ENCODE measurements at regions not wholly inside any gene's neighbourhood (a gene's known extent, or its start where the extent isn't known, plus 50 kb on each side); places are given as distances from the start of the nearest gene placed in this dataset.
"Not testable (repeated sequence)": the region's sequence is repeated elsewhere in the genome, so short reads cannot be mapped to it uniquely, and the experiment has no call there.

DNA sequence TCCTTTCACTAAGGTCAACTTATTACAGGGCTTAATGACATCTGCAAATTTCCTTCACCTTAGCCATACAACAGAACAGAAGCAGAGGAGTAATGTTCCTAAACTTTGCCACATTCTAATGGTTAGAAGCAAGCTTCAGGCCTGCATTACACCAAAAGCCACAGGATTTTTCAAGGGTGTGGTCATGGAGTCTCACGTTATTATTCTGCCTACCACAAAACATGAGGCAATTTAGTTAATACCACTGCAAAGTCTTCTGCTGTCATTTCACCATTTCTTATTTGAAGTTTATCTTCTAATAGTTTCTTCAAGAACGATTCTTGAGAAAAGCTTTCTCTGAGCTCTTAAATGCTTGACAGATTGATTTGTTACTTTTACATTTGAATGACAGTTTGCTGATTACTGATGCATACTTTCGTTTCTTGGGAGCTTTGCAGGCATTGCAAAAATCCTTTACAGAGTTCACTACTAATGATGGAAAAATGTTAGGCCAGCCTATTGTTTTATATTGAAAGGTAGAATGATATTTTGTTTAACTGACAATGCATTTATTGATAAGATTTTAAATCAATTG is 1257.1 kb downstream of the NSUN3 start:
- no peak for DNase-seq

DNA sequence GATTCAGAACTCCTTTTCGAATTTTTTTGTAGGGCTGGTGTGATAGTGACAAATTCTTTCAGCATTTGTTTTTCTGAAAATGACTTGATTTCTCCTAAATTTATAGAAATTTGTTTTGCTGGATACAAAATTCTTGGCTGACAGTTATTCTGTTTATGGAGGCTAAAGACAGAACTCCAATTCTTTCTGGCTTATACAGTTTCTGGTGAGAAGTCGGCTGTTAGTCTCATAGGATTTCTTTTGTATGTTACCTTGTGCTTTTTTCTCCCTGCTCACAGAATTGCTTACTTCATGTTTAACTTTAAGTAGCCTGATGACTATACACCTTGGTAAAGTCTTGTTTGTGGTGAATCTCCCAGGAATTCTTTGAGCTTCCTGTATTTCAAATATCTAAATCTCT is 1264.6 kb downstream of the NSUN3 start:
- DNase-seq, result no peak

DNA sequence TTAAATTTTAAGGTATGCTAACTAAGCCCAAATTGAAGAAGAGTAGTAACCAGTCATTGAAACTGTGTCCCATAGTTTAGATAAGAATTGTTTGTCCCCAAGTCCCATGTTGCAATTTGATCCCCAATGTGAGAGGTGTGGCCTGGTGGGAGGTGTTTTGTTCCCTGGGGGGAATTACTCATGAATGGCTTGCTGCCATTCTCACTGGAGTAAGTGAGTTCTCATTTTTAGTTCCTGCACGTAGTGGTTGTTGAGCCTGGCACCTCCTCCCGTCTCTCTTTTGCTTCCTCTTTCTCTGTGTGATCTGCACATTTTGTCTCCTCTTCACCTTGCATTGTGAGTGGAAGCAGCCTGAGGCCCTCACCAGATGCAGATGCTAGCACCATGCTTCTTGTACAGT is 1271.0 kb downstream of the NSUN3 start:
- no peak for DNase-seq

DNA sequence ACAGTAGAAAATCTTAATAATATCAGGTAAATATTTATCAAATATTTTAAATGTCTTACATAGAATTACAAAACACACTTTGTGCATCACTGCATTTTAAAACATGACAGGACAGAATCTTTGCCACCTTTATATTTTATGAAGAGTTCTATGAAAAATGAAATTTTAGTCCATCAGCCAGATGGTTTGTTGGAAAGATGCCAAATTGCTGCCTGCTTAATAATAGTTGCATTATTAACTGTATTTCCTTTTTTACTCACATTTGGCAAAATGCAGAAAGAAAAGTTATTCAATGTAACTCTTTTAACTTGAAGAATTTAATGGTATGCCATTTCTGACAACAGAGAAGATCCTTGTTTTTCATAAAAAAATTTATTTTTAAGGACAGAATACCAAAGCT is 1271.6 kb downstream of the NSUN3 start:
- DNase-seq, result no peak

DNA sequence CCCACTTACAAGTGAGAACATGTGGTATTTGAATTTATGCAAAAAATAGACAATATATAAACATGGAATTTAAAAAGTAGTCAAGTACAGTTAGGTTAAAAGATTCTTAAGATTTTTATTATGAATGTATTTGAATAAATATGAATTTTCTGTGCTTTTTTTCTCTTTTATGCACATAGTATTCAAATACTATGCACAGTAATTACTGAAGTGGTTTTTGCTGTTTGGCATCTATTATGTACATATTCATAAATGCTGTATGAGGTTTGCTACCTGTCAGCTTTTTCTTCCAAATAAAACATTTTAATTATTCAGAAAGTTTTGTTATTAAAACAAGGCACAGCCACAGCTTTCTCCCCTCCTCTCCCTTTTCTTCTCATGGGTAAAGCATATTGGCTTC is 1272.7 kb downstream of the NSUN3 start:
- DNase-seq, result no peak

DNA sequence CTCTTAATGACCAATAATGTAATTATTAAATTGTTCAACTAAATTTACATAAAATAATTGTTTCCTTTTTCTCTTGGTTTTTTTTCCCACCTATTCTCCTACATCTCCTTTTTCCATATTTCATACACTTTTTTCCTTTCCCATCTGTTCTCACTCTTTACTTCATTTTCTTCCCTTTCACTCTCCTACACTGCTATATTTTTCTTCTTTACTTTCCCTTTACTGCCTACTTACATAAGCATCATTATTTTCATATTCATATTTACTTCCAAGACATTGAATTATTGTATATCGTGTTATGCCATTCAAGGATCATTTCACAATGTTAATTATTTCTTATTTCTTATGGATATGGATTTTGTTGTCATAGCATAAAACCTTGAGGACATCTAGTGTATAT is 1275.6 kb downstream of the NSUN3 start:
- DNase-seq, result no peak

DNA sequence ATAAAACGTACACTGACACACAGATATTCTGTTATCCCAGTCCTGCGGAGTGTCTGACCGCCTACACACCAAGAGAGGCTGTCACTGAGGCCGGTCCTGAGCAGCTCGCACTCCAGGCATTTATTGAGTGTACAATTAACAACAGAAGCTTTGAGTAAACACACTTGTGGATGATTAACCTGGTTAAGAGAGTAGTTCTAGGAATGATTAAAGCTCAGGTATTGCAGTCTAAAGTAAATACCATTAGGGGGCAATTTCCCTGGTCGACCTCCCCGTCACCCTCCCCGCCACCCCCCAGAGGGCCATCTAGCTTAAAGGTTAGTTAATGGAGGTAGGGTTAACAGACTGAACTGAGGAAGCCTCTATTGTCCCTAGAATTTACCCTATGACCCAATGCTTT is 1278.5 kb downstream of the NSUN3 start:
- DNase-seq, result no peak

DNA sequence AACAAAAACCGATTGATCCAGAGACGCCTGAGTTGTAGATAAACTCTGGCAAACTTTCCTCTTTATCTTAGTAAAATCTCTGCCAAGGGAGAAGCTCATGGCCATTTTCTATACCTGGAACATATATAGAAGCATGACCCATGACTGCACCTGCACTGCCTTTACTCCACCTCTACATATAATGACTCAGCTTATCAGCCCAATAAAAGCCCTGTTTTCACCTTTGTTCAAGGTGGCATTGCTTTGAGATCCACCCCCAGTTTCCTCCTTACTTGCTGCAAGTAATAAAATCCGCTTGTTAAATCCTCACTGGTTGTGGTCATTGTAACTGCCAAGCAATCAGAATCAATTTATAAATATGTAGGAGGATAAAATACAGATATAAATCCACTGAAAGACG is 1280.4 kb downstream of the NSUN3 start:
- DNase-seq, result no peak

DNA sequence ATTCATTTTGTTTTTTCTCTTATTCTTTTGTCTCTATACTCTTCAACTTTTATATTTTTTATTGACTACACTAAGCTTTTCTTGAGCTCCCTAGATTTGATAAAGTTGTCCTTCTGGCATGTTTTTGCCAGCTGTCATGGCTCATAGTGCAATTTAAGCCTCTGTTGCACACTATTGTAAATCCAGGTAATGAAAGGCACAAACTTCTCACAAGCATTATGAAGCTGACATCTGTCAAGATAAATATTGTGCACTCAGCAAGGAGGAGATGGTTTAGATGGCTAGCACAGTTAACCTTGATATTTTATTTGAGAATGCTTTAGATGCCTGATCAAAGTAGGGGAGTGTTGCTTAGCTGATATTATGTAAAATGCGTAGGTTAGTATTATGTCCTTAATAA is 1280.9 kb downstream of the NSUN3 start:
- no peak for DNase-seq

DNA sequence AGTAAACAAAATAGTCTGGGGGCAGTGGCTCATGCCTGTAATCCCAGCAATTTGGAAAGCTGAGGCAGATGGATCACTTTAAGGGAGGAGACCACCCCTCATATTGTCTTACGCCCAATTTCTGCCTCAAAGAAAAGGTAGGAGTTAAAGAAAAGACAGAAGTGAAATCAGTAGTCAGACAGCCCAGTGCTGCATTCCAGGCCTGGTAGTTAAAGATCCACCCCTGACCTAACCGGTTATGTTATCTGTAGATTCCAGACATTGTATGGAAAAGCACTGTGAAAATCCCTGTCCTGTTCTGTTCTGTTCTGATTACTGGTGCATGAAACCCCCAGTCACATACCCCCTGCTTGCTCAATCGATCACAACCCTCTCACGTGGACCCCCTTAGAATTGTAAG is 1285.1 kb downstream of the NSUN3 start:
- DNase-seq, result not testable (repeated sequence)

DNA sequence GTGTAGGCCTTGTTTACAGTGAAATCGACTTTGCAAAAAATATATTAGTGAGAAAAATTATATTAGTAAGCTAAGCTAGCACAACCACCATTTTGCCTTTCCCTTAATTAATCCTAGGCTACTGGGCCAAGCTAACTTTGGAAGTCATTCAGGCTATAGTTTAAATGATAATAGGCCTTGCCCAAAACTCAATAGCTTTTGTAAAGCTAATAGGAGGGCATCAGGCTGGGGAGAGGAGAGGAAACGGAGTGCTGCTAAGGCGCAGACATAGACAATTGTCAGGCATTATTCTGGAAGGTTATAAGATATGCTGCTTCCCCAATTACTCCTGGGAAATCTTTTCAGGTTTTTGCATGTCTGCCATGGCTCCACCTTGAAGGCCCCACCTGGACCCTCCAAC is 1286.0 kb downstream of the NSUN3 start:
- no peak for DNase-seq

DNA sequence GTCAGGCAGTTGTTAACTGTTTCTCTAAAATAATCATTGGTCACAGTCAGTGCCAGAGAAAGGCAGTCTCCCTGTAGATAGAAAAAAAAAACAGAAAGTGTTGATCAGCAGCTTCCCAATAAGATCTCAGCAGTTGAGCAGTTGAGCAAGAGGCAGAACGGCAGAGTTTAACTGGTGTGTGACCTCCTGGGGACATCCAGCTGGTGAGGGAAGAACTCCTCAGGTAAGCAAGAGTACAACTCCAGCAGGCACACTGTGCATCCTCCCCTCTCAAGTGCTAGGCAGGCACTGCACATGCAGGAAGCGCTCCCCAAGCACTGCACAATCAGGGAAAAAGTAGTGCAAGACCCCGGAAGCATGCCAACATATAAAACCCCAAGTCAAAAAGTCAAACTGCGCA is 1287.2 kb downstream of the NSUN3 start:
- no peak for DNase-seq

DNA sequence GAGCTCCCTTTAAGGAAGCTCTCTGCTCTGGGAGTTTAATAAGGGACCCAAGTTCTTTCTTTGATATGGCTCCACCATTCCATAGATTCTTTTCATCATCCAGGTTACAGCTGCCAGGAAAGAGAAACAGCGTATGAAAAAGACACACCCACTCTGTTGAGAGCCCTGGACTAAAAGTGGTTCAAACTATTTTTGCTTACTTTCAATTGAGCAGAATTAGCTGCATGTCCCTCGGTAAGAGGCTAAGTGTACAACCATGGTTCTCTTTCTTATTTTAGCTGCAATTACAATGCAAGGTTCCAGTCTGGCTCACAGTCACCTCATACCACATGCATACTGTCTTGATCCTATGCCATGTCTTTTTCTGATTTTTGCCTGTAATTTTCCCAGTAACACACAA is 1288.3 kb downstream of the NSUN3 start:
- DNase-seq, result no peak

DNA sequence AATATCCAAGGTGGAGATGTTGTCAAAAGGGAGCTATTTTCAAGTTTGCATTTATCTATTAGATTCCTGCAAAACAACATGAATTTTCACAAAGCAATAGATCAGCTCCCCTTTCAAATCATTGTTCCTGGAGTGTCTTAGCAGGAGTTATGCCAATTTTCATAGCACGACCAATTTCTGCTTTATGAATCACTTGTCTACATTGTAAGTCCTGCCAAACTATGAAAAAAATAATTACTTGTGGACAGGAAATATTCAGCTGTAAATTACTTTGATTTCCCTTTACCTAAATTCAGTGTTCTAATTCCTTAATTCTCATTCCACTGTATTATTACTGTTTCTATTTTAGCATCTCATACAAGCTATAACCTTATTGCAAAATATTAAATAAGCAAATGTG is 1289.6 kb downstream of the NSUN3 start:
- no peak for DNase-seq

DNA sequence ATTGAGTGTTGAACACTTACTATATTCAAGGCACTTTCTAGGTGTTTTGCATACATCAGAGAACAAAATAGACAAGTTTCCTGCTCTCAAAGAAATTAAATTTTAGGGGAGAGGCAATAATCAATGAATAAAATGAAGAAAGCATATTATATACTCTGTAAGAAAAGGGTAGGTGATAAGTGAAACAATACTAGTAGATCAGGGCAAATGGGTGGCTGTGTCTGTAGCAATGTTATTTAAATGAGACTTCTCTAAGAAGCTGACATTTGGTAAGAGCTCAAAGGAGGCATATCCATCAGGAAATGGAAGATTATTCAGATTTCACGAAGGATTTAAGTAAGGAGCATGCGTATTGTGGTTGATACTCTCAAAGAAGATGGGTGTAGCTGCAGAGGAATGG is 1291.6 kb downstream of the NSUN3 start:
- no peak for DNase-seq

DNA sequence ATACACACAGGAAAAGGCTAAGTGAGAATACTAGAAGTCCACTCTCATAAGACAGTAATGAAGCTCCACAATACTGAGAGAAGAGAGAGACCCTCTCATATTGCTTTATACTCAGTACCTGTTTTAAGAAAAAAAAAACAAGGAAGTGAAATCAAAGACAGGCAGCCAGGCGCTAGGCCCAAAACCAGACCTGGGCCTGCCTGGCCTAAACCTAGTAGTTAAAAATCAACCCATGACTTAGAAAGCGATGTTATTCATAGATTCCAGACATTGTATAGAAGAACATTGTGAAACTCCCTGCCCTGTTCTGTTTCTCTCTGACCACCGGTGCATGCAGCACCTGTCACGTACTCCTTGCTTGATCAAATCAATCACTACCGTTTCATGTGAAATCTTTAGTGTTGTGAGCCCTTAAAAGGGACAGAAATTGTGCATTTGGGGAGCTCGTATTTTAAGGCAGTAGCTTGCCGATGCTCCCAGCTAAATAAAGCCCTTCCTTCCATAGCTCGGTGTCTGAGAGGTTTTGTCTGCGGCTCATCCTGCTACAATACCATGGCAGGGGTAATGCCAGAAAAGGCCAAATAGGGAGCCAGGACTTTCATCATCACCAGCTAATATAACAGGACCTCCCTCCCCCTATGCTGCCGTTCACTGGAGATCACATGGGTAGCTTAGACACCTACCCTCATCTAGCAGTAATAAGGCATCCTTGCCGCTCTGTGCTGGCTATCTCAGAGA is 1294.1 kb downstream of the NSUN3 start:
- no peak for DNase-seq

DNA sequence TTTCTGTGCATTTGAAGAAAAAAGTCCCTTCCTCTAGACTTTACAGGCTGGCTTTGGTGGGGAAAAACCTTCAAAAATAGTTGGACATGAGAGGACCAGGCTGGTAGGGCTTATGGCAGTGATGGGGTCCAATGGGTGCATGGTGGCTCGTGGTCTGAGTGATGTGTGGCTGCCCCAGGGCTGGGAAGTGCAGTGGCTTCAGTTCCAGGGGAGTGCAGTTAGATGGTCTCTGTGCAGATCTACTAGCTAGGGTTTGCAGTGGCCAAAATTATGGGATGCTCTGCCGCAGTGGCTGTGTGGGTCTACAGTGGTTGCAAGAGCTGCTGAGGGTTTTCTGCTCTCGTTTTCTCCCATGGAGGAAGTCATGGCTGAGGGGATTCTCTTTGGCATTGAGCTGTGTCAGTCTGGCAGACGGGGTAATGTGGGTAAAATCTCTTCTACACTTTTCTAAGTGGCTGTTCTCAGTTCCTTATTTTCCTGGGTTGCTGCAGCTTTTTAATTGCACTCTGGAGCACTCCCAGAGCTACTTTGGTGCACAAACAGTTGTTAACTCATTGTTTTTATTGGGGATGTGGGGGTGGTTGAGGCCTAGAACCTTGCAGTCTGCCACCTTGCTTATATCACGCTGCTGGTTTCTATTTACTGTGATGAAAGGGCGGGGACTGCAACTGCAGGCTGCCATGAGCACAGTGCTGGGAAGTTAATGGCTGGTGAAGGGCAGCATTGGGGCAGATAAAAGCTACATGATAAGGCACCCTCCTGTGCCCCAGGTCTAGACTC is 1324.6 kb downstream of the NSUN3 start:
- no peak for DNase-seq

DNA sequence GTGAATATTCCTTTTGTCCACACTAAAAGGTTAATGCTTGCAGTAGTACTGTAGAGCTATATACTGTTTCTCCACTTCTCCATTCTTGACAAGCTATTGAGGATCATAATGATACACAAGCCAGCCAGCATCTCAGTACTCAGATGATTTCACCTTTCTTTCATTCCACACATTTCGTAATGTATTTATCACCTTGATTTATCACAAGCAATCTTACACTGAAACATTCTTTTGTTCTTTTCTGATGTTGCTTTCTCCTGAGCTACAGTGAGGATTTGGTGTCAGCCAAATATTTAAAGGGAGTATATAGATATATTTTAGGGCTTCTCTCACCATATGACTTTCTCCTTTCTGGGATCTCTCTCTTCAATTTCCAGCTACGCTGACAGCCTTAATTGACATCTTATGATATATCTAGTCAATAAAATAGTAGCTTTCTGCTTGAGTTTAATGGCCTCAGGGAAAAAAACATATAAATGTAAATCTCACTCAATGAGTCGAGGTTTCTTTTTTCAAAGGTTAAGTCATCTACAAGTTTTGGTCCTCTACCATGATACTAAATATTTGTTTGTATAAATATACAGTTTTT is 1327.0 kb downstream of the NSUN3 start:
- DNase-seq, result no peak

DNA sequence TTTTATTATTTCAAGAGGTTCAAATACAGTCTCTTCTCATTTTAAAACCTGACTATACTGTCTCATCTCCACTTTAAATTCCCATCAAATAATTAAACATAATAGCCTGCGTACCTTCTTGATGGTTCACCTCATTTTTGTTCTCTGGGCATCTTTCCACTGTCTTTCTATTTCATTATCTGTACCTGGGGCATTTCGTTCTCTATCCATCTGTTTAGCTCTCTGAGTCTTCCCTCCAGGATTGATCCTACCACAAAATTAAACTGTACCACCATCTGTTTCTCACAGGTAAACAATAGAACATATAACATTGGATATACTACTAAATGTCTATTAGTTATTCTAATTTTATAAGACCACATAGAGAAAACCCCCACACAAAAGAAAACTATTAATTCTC is 1331.4 kb downstream of the NSUN3 start:
- no peak for DNase-seq

DNA sequence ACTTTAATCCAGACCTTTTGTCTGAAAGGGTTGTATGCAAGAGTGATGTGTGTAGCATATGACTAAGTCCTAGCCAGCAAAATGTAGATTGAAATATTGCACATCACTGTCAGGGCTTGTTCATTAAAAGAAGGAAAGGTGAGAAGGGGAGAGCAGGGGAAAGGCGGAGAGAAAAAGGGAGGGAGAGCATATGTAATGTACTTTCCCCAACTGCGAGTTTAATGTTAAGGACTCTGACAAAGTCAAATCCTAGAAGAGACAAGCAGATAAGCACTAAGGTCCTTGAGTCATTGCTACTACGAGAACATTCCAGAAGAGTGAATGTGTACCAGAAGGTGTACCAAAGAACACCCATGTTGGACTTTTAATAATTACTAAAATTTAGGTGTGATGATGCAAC is 1336.7 kb downstream of the NSUN3 start:
- DNase-seq, result no peak

DNA sequence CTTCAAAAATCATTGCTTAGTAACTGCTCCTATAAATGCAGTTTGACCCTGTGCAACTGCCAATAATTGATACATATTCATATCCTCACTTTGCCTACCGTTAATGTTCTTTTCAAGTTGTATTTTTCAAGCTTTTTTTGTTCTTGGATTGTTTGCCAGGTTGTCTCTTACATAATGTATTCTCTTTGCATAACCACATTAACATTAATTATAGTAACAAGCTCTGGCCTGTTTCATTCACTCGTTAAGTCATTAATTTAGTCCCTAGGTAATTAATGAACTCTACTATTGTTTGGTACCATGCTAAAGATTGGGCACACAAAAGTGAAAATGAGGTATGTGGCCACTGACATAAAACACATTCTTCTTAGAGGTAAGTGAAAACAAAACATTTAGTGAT is 1338.8 kb downstream of the NSUN3 start:
- DNase-seq, result no peak

DNA sequence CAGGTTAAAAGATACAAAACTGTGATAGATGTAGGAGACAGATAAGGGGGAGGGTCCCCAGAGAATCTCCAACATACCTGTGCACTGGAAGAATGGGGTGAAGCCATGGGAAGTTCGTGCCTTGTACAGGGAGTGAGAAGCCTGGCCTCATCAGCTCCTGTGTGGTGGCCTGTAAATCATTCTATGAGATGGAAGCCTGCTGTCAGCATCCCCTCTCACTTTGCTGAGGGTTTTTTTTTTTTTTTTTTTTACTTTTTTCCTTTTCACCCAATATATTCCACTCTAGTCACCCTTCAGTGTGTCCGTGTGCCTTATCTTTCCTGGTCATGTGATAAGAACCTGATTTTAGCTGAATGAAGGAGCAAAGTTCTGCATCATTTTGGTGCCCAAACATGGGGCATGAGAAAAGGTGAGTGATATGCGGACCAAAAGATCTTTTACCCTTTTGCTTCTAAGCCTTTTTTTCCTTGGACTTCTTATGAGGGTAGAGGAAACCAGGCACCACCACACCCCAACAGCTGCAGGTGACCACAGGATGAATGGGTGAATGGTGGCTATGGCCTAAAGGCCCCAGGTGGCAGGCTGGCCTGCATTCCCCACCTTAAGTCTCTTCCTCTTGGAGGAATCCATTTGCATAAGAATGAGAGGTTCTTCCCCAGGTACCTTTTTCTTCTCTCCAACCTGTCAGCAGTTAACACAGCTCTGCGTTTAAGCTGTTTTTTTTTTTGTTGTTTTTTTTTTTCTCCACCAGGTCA is 1345.0 kb downstream of the NSUN3 start:
- no peak for DNase-seq

DNA sequence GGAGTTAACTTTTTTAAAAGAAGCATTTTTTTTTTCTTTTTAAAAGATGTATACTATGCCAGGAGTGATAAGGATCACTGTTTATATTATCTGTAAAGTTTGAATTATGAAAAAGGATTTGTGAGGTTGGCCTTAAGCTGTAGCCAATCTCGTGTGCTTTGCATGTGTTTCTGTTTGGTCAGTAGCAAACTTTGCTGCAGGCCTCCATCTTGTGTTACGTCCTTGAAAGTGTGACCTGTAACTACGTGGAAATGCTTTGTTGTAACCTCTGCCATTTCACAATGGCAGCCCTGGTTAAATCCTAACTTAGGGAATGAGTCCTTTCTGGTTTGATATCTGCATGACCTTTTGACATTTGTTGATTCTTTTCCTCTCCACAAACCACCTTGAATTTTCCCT is 1345.6 kb downstream of the NSUN3 start:
- no peak for DNase-seq
